H9 (cell line): ENCODE measurements at regions not wholly inside any gene's neighbourhood (a gene's known extent, or its start where the extent isn't known, plus 50 kb on each side); places are given as distances from the start of the nearest gene placed in this dataset.

Experiments
- DNase-seq: peaks from one replicate; pipeline ENCODE4 v3.0.0-alpha.2; 2017
- H2AFZ ChIP-seq: one replicate; pipeline ENCODE4 v1.6.1; 2013; ENCODE audit warnings: mild to moderate bottlenecking, low read length, control low read depth, moderate library complexity
- H2AK5ac ChIP-seq: 2 replicates; pipeline ENCODE4 v1.6.1; 2013; ENCODE audit warnings: low read length, control low read depth, mixed read lengths; ENCODE audit not compliant: insufficient read length
- H2BK120ac ChIP-seq: one replicate; pipeline ENCODE4 v1.6.1; 2013; ENCODE audit warnings: low read depth, mild to moderate bottlenecking, low read length, control low read depth, inconsistent platforms; ENCODE audit not compliant: poor library complexity, severe bottlenecking
- H2BK12ac ChIP-seq: 2 replicates; pipeline ENCODE4 v1.6.1; 2013; ENCODE audit warnings: low read length, control low read depth, mixed read lengths, low read depth; ENCODE audit not compliant: insufficient read length
- H2BK15ac ChIP-seq: 2 replicates; pipeline ENCODE4 v1.6.1; 2013; ENCODE audit warnings: low read depth, low read length, control low read depth
- H2BK20ac ChIP-seq: one replicate; pipeline ENCODE4 v1.6.1; 2013; ENCODE audit warnings: low read depth, mild to moderate bottlenecking, low read length, control low read depth, inconsistent platforms; ENCODE audit not compliant: poor library complexity, severe bottlenecking
- H2BK5ac ChIP-seq: 2 replicates; pipeline ENCODE4 v1.6.1; 2013; ENCODE audit warnings: low read length, control low read depth, mixed read lengths; ENCODE audit not compliant: insufficient read length
- H3K14ac ChIP-seq: 2 replicates; pipeline ENCODE4 v1.6.1; 2013; ENCODE audit warnings: low read length, control low read depth; ENCODE audit not compliant: insufficient read depth
- H3K18ac ChIP-seq: 2 replicates; pipeline ENCODE4 v1.6.1; 2013; ENCODE audit warnings: low read depth, mild to moderate bottlenecking, mixed read lengths, low read length, control low read depth; ENCODE audit not compliant: insufficient read length
- H3K23ac ChIP-seq: 2 replicates; pipeline ENCODE4 v1.6.1; 2013; ENCODE audit warnings: low read length, control low read depth, mixed read lengths, low read depth; ENCODE audit not compliant: insufficient read length
- H3K23me2 ChIP-seq: 2 replicates; pipeline ENCODE4 v1.6.1; 2013; ENCODE audit warnings: low read depth, mild to moderate bottlenecking, mixed read lengths, low read length, control low read depth; ENCODE audit not compliant: insufficient read length, poor library complexity, severe bottlenecking
- H3K27ac ChIP-seq: 2 replicates; pipeline ENCODE4 v1.5.1; 2013; ENCODE audit warnings: low read length, control low read depth, mixed read lengths, low read depth; ENCODE audit not compliant: insufficient read length
- H3K27me3 ChIP-seq: 2 replicates; pipeline ENCODE4 v1.6.1; 2013; ENCODE audit warnings: low read length, control low read depth, inconsistent platforms; ENCODE audit not compliant: insufficient read depth
- H3K4ac ChIP-seq: 2 replicates; pipeline ENCODE4 v1.6.1; 2013; ENCODE audit warnings: low read depth, mild to moderate bottlenecking, control low read depth, inconsistent platforms, low read length, moderate library complexity
- H3K4me1 ChIP-seq: 2 replicates; pipeline ENCODE4 v1.6.1; 2013; ENCODE audit warnings: low read length, control low read depth, inconsistent platforms; ENCODE audit not compliant: insufficient read depth
- H3K4me2 ChIP-seq: 2 replicates; pipeline ENCODE4 v1.6.1; 2013; ENCODE audit warnings: low read length, control low read depth, mixed read lengths; ENCODE audit not compliant: insufficient read length, insufficient read depth
- H3K56ac ChIP-seq: 2 replicates; pipeline ENCODE4 v1.6.1; 2013; ENCODE audit warnings: low read depth, mild to moderate bottlenecking, mixed read lengths, low read length, control low read depth; ENCODE audit not compliant: insufficient read length
- H3K79me1 ChIP-seq: 2 replicates; pipeline ENCODE4 v1.6.1; 2013; ENCODE audit warnings: low read depth, mild to moderate bottlenecking, moderate library complexity, low read length, control low read depth, inconsistent platforms; ENCODE audit not compliant: insufficient read depth, poor library complexity, severe bottlenecking
- H3K79me2 ChIP-seq: 2 replicates; pipeline ENCODE4 v1.6.1; 2013; ENCODE audit warnings: low read length, control low read depth, inconsistent platforms; ENCODE audit not compliant: insufficient read depth
- H3K9ac ChIP-seq: 2 replicates; pipeline ENCODE4 v1.6.1; 2013; ENCODE audit warnings: low read length, control low read depth, mixed read lengths; ENCODE audit not compliant: insufficient read length; ENCODE audit errors: extremely low read depth
- H3K9me3 ChIP-seq: one replicate; pipeline ENCODE4 v1.6.1; 2013; ENCODE audit warnings: low read depth, low read length, inconsistent platforms; ENCODE audit not compliant: control insufficient read depth
- H3T11ph ChIP-seq: one replicate; pipeline ENCODE4 v1.6.1; 2013; ENCODE audit warnings: mild to moderate bottlenecking, low read length, control low read depth, inconsistent platforms
- H4K20me1 ChIP-seq: one replicate; pipeline ENCODE4 v1.6.1; 2013; ENCODE audit not compliant: control insufficient read depth, insufficient read length, insufficient read depth
- H4K5ac ChIP-seq: 2 replicates; pipeline ENCODE4 v1.6.1; 2013; ENCODE audit warnings: low read depth, mild to moderate bottlenecking, mixed read lengths, low read length, control low read depth; ENCODE audit not compliant: insufficient read length
- H4K8ac ChIP-seq: replicated peaks from 2 replicates; pipeline ENCODE4 v1.6.1; 2013; ENCODE audit warnings: low read length, control low read depth, mixed read lengths, low read depth; ENCODE audit not compliant: insufficient read length
- H4K91ac ChIP-seq: 2 replicates; pipeline ENCODE4 v1.6.1; 2013; ENCODE audit warnings: low read depth, mild to moderate bottlenecking, moderate library complexity, mixed read lengths, low read length, control low read depth; ENCODE audit not compliant: insufficient read length
- H3K27ac Mint-ChIP-seq, 3 experiments: 2 replicates in 2 of 3; 3 replicates in 1 of 3; pipeline ENCODE4 v1.8.0; 2020 to 2021; ENCODE audit warnings: mixed read lengths in 3 of 3, mild to moderate bottlenecking in 1 of 3, moderate library complexity in 1 of 3
- H3K27me3 Mint-ChIP-seq: 2 replicates; pipeline ENCODE4 v1.8.0; 2021; ENCODE audit warnings: low read depth, mild to moderate bottlenecking, moderate library complexity, mixed read lengths
- H3K36me3 Mint-ChIP-seq, 3 experiments: 2 replicates in 2 of 3; 3 replicates in 1 of 3; pipeline ENCODE4 v1.8.0; 2020 to 2021; ENCODE audit warnings: low read depth in 3 of 3, mixed read lengths in 3 of 3; ENCODE audit not compliant: insufficient read depth in 1 of 3
- H3K4me1 Mint-ChIP-seq, 2 experiments: 2 replicates each; pipeline ENCODE4 v1.8.0; 2020; ENCODE audit warnings: mixed read lengths in 2 of 2
- H3K4me3 Mint-ChIP-seq, 2 experiments: 2 replicates in 1 of 2; 3 replicates in 1 of 2; pipeline ENCODE4 v1.8.0; 2020 to 2021; ENCODE audit warnings: mild to moderate bottlenecking in 2 of 2, mixed read lengths in 2 of 2, moderate library complexity in 1 of 2
- H3K9me3 Mint-ChIP-seq, 2 experiments: 2 replicates in 1 of 2; 3 replicates in 1 of 2; pipeline ENCODE4 v1.8.0; 2020; ENCODE audit warnings: mild to moderate bottlenecking in 2 of 2, mixed read lengths in 2 of 2, moderate library complexity in 1 of 2
- CTCF ChIP-seq: fragments of 200-600 bp; sonication (generic); conservative IDR thresholded peaks from 3 replicates; pipeline ENCODE4 v1.8.0; 2021; ENCODE audit warnings: antibody characterized with exemption, mild to moderate bottlenecking
- WGBS: extraction: QIAGEN DNeasy Blood & Tissue Kit; methylation state at CpG from one replicate; pipeline ENCODE4 v1.1.7; 2013; ENCODE audit warnings: missing lambda C conversion rate, low lambda C conversion rate, mixed read lengths; ENCODE audit not compliant: insufficient read length; ENCODE audit errors: extremely low coverage; 5-methylcytosine and 5-hydroxymethylcytosine counted together

- Histone ChIP-seq H2BK15ac (no peak overlapping the region), H3K4ac (no peak overlapping the region), H3K14ac (no peak overlapping the region), H3K9ac (no peak overlapping the region), H3K56ac (no peak overlapping the region), H3K79me1 (no peaks in the 10 kb centered on the region), H2AFZ (no peak overlapping the region), H3K9me3 (no peaks in the 10 kb centered on the region), H3K4me2 (no peak overlapping the region), H4K8ac (no peak overlapping the region), H4K20me1 (no peaks in the 10 kb centered on the region), H3K23ac (no peak overlapping the region), H3T11ph (no peak overlapping the region), H3K18ac (no peak overlapping the region), H2BK120ac (no peak overlapping the region), H3K27ac (no peak overlapping the region), H2BK5ac (no peak overlapping the region), H3K23me2 (no peaks in the 10 kb centered on the region), H4K5ac (no peak overlapping the region), H2AK5ac (no peak overlapping the region), H3K79me2 (no peaks in the 10 kb centered on the region), H3K27me3 (no peaks in the 10 kb centered on the region), H4K91ac (no peak overlapping the region), H2BK12ac (no peak overlapping the region), H2BK20ac (no peak overlapping the region), H3K4me1 (no peaks in the 10 kb centered on the region)
- TF ChIP-seq CTCF, result no peak
- Mint-ChIP-seq H3K36me3 (no peaks in the 10 kb centered on the region), H3K9me3 (no peaks in the 10 kb centered on the region), H3K27me3 (no peaks in the 10 kb centered on the region), H3K27ac (no peak overlapping the region), H3K4me1 (no peaks in the 10 kb centered on the region), H3K4me3 (no peak overlapping the region)
- no CpG with 5 or more reads among the region's 1 CpG for WGBS
- DNase-seq, result no peak
Measured at GRCh38 chr5:93154535-93154934, 426.5 kb downstream of the NR2F1-AS1 start.
